Mesodermal cell (in vitro differentiated cells): ENCODE measurements at regions not wholly inside any gene's neighbourhood (a gene's known extent, or its start where the extent isn't known, plus 50 kb on each side); places are given as distances from the start of the nearest gene placed in this dataset.

Experiments
- H3K27ac ChIP-seq: 2 replicates; pipeline ENCODE4 v1.7.0; 2013; ENCODE audit warnings: mild to moderate bottlenecking, low read depth, low read length, moderate library complexity; ENCODE audit not compliant: severe bottlenecking
- H3K36me3 ChIP-seq: 2 replicates; pipeline ENCODE4 v1.7.1; 2013; ENCODE audit warnings: mild to moderate bottlenecking, low read length, moderate library complexity; ENCODE audit not compliant: control insufficient read depth, insufficient read depth
- H3K4me1 ChIP-seq: one replicate; pipeline ENCODE4 v1.7.1; 2013; ENCODE audit warnings: mild to moderate bottlenecking, low read length; ENCODE audit not compliant: insufficient read depth, control insufficient read depth, poor library complexity, severe bottlenecking
- H3K4me3 ChIP-seq: 2 replicates; pipeline ENCODE4 v1.7.0; 2013; ENCODE audit warnings: low read length, control low read depth, mild to moderate bottlenecking; ENCODE audit not compliant: insufficient read depth, poor library complexity, severe bottlenecking; ENCODE audit errors: extremely low read depth
- H3K9me3 ChIP-seq: 2 replicates; pipeline ENCODE4 v1.7.1; 2013; ENCODE audit warnings: mild to moderate bottlenecking, low read length, moderate library complexity; ENCODE audit not compliant: control insufficient read depth
- WGBS, 2 experiments: methylation state at CpG; one replicate each; pipeline ENCODE4 v1.1.5; 2013; ENCODE audit warnings: missing lambda C conversion rate in 2 of 2; ENCODE audit not compliant: insufficient coverage in 2 of 2; 5-methylcytosine and 5-hydroxymethylcytosine counted together

- Histone ChIP-seq H3K9me3 (no peaks in the 10 kb centered on the region), H3K27ac (no peak overlapping the region), H3K4me1 (no peaks in the 10 kb centered on the region), H3K36me3 (no peaks in the 10 kb centered on the region), H3K4me3 (no peak overlapping the region)
Measured at GRCh38 chr2:125108251-125108650, 1083.2 kb downstream of the CNTNAP5 start.

DNA sequence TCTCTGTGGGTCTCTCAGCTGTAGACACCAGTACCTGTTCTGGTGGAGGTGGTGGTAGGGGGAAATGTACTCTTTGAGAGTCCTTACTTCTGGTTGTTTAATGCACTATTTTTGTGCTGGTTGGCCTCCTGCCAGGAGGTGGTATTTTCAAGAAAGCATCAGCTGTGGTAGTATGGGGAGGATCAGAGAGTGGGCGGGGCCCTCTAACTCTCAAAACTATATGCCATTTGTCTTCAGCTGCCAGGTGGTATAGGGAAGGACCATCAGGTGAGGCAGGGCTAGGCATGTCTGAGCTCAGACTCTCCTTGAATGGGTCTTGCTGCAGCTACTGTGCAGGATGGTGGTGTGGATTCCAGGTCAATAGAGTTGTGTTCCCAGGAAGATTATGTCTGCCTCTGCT is 1100.8 kb downstream of the CNTNAP5 start:
- Histone ChIP-seq H3K4me3 (no peak overlapping the region), H3K9me3 (no peaks in the 10 kb centered on the region), H3K4me1 (no peaks in the 10 kb centered on the region), H3K36me3 (no peaks in the 10 kb centered on the region), H3K27ac (no peak overlapping the region)
- no CpG with 5 or more reads among the region's 1 CpG for WGBS, 2 experiments

- WGBS, 2 experiments: no CpG with 5 or more reads among the region's 3 CpGs
- no peak overlapping the region for H3K4me3 ChIP-seq
Measured at GRCh38 chr2:125160947-125161346, 1135.9 kb downstream of the CNTNAP5 start.

GRCh38 chr2:125167152-125167551 is 1142.1 kb downstream of the CNTNAP5 start:
- H3K9me3 ChIP-seq: no peaks in the 10 kb centered on the region
- peaks cover 5% of the 10 kb centered on the region for H3K4me1 ChIP-seq
- WGBS, 2 experiments: 70% methylated on average over 1 of the region's 2 CpGs; no CpG with 5 or more reads in 1 of the 2 experiments
- H3K36me3 ChIP-seq: no peaks in the 10 kb centered on the region
- no peak overlapping the region for H3K4me3 ChIP-seq
- H3K27ac ChIP-seq: no peak overlapping the region

More at GRCh38 chr2:125160947-125161346, 1135.9 kb downstream of the CNTNAP5 start:
- Histone ChIP-seq H3K4me1 (no peaks in the 10 kb centered on the region), H3K27ac (no peak overlapping the region), H3K36me3 (no peaks in the 10 kb centered on the region), H3K9me3 (no peaks in the 10 kb centered on the region)

DNA sequence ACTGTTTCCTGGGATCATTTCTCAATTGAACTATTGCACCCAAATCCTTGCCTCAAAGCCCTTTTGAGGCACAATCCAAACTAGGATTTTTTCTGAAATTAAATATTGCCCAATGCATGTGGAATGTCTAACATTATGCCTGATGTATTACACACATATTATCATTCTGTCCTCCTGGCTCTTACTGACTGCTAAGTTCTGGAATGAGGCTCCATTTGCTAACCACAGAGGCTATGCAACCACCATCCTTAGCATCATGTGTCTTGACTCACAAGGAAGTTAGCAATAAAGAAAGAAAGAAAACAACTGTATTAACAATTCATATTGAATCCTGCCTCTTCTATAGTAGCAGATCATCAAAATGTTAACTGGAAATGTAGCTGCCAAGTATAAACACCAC is 1142.7 kb downstream of the CNTNAP5 start:
- H3K36me3 ChIP-seq: no peaks in the 10 kb centered on the region
- H3K4me1 ChIP-seq: peaks cover 5% of the 10 kb centered on the region
- H3K9me3 ChIP-seq: no peaks in the 10 kb centered on the region
- H3K27ac ChIP-seq: no peak overlapping the region
- no peak overlapping the region for H3K4me3 ChIP-seq

DNA sequence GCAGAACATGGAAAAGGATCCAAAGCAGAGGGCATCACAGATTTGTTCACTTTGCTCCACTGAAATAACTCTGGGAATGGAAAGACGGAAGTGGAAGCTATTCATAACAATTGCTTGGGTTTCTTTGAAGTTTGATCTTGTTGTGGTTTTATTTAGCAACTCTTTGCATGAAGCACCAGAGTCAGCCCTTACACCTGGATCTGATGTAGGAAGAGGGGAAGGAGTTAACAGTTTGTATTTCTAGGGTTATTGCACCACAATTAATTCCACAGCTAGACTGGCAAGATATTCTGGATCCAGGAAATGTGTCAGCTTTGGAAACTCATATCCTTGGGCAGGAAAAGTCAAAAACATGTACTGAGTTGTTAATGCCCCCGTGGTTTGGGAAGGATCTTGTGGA is 1143.4 kb downstream of the CNTNAP5 start:
- 100% methylated on average over 1 to 2 of the region's 2 CpGs for WGBS, 2 experiments
- H3K27ac ChIP-seq: no peak overlapping the region

DNA sequence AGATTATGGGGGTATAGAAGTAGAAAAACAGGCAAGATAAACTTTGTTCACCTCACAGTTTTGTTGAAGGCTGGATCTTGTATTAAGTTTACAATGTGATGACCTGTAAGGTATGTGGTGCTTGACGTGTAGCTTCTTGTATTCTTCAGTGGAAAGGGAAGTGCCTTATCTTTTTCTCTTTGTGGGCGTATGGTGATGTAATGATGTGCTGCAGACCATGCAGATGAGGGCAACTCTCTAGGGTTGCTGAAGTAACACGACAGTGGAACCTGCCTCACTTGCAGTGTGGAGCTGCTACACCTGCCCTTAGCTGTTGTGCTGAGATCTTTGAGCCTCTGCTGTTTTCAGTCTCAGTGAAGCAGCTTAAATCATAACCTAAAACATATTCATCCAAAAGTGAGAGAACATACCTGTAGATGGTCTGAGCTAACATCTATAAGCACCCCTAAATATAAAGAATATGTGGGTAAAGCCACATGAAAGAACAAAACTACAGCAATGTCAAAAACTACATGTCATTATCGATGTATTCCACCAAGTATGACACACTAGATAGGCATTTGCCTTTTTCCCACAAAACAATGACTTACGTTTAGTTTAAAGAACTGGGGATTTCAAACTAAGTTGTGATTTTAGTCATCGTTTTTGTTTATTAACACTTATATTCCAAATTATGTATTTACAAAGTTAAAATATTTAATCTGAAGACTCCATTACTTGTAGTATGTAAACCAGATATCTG is 1144.1 kb downstream of the CNTNAP5 start:
- H3K4me1 ChIP-seq: peaks cover 5% of the 10 kb centered on the region
- no peak overlapping the region for H3K27ac ChIP-seq
- H3K36me3 ChIP-seq: no peaks in the 10 kb centered on the region
- H3K4me3 ChIP-seq: no peak overlapping the region
- 80 to 94% methylated on average over 1 to 2 of the region's 6 CpGs for WGBS, 2 experiments
- H3K9me3 ChIP-seq: no peaks in the 10 kb centered on the region

More for the DNA sequence above, 1143.4 kb downstream of the CNTNAP5 start:
- no peak overlapping the region for H3K4me3 ChIP-seq
- no peaks in the 10 kb centered on the region for H3K36me3 ChIP-seq
- no peaks in the 10 kb centered on the region for H3K9me3 ChIP-seq
- H3K4me1 ChIP-seq: peaks cover 5% of the 10 kb centered on the region

- no CpG with 5 or more reads among the region's 3 CpGs for WGBS, 2 experiments
- H3K27ac ChIP-seq: no peak overlapping the region
- H3K36me3 ChIP-seq: no peaks in the 10 kb centered on the region
- no peaks in the 10 kb centered on the region for H3K9me3 ChIP-seq
- H3K4me1 ChIP-seq: peaks cover 5% of the 10 kb centered on the region
- no peak overlapping the region for H3K4me3 ChIP-seq
Measured at GRCh38 chr2:125169764-125170146, 1144.7 kb downstream of the CNTNAP5 start.

GRCh38 chr2:125172181-125172580 is 1147.1 kb downstream of the CNTNAP5 start:
- WGBS, 2 experiments: no CpG with 5 or more reads among the region's 1 CpG
- Histone ChIP-seq H3K9me3 (no peaks in the 10 kb centered on the region), H3K4me3 (no peak overlapping the region), H3K36me3 (no peaks in the 10 kb centered on the region), H3K27ac (no peak overlapping the region), H3K4me1 (peaks cover 5% of the 10 kb centered on the region)

- no peak overlapping the region for H3K27ac ChIP-seq
- no peaks in the 10 kb centered on the region for H3K9me3 ChIP-seq
- no CpG with 5 or more reads among the region's 1 CpG for WGBS, 2 experiments
- H3K4me1 ChIP-seq: no peaks in the 10 kb centered on the region
- H3K4me3 ChIP-seq: no peak overlapping the region
- H3K36me3 ChIP-seq: no peaks in the 10 kb centered on the region
Measured at GRCh38 chr2:125175415-125175814, 1150.3 kb downstream of the CNTNAP5 start.

GRCh38 chr2:125185691-125186270 is 1160.7 kb downstream of the CNTNAP5 start:
- no peaks in the 10 kb centered on the region for H3K4me1 ChIP-seq
- no peaks in the 10 kb centered on the region for H3K36me3 ChIP-seq
- no peaks in the 10 kb centered on the region for H3K9me3 ChIP-seq
- H3K4me3 ChIP-seq: no peak overlapping the region
- no peak overlapping the region for H3K27ac ChIP-seq
- WGBS, 2 experiments: 58 to 83% methylated on average over 3 to 4 of the region's 5 CpGs
